ENCODE measurements at regions not wholly inside any gene's neighbourhood (a gene's known extent, or its start where the extent isn't known, plus 50 kb on each side); places are given as distances from the start of the nearest gene placed in this dataset.

GRCh38 chr14:98368221-98368620 lies 903.8 kb downstream of the BCL11B start:
- no peak for DNase-seq

- DNase-seq, result no peak
These were observed 903.1 kb downstream of the BCL11B start for GRCh38 chr14:98368916-98369315.

DNA sequence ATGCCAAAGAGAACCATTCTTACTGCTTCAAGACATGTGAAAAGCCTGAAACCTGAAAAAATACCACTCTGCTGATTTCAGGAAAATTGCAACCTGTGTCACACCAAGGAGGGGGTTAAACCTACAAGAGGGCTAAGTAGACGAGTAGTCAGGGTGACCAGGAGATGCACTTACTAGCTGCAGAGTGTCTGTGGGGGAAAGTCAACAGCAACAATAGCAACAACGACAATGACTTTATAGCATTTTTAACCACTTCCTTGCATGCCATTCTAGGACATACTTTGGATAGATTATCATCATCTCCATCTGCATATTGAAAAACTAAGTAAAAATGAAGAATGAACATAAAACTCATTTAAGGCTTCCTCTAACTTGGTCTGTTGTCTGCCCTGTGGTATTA lies 902.7 kb downstream of the BCL11B start:
- DNase-seq, result no peak

GRCh38 chr14:98370352-98370751 lies 901.6 kb downstream of the BCL11B start:
- no peak for DNase-seq

- DNase-seq, result no peak
These were observed 900.9 kb downstream of the BCL11B start for GRCh38 chr14:98371141-98371540.

DNA sequence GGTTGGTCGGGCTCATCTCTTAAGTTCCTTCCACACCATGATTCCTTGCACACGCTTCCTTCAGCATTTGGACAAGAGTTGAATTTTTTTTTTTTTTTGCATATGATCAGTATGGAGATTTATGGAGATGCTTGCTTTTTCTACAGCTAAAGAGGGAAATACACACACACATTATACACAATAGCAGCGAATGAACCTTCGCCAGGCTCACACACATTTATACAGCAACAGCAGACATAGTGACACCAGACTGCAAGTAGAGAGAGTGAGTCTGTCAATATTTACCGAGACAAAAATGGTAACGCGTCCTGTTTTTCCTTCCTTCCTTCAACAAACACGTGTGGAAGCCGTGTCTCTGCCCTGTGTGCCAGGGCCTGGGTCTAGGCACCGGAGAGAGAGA lies 897.9 kb downstream of the BCL11B start:
- DNase-seq, result no peak

GRCh38 chr14:98375566-98375965 lies 896.4 kb downstream of the BCL11B start:
- no peak for DNase-seq

- DNase-seq, result no peak
These were observed 892.2 kb downstream of the BCL11B start for GRCh38 chr14:98379830-98380229.

DNA sequence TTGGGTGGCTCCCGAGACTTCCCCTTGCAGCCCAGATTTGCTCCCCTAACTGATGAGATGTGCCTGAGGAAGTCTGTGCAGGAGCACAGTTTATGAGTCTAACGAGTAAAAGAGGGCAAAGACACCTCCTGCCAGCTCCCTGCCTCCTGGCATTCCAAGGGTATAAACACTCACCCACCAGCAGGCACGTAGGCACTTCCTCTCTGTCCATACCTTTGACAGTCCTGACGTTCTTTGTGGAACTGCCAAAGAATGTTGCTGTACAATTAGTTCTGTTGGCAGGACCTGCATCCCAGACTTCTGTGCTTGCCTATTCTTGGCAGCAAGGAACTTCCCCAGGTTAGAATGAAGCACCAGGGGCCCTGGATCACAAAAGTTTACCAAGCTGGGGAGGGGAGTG lies 889.3 kb downstream of the BCL11B start:
- no peak for DNase-seq

DNA sequence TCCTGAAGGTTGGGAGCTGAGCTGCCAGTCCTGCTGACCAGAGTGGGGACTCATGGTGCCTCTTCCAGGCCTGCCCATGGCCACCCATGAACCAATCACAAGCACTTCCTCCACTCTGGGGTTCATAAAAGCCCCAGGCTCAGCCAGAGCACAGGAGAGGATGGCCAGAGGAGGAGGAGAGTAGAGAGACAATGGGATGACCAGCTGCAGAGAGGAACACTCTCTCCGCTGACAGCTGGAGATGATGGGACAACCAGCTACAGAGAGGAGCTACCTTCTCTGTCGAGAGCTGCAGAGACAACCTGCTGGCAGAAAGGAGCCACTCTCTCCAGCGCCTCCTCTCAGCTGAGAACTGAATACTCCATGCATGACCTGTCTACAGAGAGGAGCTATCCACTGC lies 886.1 kb downstream of the BCL11B start:
- DNase-seq, result no peak

- no peak for DNase-seq
These were observed 880.9 kb downstream of the BCL11B start for GRCh38 chr14:98391061-98391460.

GRCh38 chr14:98393527-98393926 lies 878.5 kb downstream of the BCL11B start:
- DNase-seq, result no peak

DNA sequence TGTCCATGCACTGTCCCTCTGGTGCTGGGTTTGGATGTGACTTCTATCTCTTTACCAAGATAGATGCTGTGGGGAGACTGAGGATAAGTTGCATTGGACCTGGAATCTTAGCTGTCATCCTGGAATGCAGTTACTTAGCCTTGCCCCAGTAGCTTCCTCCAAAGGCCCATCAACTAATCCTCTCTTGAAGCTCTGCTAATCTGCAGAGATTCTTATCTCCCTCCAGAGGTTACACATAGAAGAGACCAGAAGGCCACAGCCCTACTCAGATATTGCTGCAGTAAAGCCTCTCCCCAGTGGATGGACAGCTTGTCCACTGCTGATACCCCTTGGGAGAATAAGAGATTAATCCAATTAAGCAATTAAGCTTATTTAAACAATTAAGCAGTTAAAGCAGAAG lies 867.2 kb downstream of the BCL11B start:
- DNase-seq, result no peak

DNA sequence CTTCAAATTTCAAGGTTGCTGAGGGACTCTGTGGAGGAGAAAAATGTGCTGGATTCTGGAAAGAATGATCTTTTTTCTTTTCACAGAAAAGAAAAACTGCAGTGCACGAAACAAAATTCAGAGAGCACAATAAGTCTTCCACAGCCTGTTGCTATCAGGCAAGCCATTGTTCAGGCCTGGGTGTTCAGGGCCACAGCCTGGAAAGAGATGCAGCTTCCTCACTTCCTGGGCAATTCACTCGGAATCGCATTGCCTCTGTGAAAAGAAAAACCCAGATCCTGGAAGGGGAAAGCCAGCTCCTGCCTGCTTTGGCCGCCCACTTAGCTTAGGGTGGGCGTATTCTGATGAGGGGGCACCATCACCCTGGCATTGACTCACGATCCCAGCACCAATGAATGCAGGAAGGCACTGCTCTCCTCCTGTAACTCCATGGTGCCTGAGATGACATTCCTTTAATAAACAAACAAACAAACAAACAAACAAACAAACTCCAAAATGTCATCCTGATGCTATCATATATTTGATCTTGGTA lies 863.9 kb downstream of the BCL11B start:
- DNase-seq, result no peak

DNA sequence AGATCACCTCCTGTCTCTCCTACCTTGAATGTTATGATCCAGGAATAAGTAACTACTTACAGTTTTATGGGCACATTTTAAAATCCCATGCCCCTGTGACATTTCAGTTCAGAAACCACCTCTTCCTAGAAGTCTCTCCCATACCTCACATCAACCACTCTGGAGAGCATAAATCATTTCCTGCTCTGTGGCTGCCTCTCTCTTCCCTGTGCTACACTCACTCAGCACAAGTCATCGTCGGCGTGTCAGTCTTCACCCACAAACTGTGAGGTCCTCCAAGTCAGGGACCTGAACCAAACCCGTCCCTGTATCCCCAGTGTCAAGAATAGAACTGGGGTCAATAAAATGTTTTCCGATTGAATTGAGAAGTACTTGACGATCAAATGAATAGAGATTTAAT lies 863.3 kb downstream of the BCL11B start:
- no peak for DNase-seq

DNA sequence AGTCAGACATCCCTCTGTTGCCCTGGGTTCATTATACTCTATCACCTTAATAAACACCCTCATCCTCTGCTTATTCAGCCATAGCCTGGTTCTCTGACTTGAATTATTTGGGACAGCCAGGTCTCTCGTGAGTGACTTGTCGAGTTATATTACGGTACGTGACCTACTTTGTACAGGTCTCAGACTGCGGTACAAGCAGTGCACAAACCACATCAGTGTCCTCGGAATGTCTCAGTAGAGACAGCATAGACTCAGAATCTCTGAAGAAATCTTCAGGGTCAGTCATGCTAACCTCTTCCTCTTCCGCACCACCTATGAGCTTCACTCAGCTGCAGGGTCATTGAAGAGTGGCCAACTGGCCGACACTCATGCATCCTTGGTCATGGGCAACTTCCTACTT lies 860.8 kb downstream of the BCL11B start:
- no peak for DNase-seq

DNA sequence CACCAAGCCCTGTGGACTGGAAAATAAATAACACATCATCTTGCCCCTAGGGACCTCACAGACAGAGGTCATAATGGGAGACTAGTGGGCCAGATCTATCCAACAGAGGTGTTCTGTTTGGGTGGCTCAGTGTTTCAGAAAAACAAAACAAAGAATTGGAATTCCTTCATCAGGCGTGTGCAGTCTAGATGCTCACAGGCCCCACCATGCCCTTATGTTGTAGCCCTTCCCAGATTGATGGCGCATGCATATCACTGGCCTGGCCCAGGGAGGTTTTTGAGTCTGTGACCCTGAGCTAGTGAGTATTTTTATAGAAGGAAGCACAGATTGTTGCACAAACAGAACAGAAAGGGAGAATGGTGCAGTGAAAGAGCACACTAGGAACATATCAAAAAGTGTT lies 859.6 kb downstream of the BCL11B start:
- no peak for DNase-seq

DNA sequence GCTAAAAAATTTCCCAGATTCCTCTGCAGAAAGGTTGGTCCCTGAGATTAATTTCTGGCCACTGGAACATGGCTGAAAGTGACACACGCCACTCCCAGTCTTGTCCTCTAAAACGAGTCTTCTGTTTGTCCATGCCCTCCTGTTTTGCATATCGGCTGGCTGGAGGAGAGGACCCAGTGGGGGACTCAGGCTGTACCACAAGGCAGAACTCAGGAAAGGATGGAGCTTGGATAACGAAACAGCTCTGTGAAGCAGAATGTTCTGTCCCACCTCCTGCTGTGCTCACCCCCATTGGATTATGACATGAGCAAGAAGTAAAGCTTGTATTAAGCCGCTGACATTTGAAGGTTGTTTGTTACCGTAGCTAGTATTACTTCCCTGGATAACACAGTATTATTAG lies 856.2 kb downstream of the BCL11B start:
- DNase-seq, result no peak

DNA sequence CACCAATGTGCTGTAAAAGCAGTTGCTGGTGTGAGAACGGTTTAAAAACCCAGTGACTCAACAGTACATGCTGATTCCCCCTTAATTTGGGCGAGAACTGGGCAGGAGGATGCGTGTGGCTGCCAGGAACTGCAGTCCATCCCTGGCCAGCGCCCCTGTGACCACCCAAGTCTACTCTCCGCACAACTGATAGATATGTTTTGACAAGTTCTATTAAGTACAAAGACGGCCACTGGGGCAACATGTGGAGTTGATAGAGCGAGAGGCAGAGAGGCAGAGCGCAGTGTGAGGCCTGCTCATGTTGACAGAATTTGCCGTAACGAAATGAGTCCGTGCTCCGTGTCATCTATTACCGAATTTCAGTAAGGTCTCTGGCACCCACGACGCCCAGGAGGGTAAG lies 855.0 kb downstream of the BCL11B start:
- no peak for DNase-seq

DNA sequence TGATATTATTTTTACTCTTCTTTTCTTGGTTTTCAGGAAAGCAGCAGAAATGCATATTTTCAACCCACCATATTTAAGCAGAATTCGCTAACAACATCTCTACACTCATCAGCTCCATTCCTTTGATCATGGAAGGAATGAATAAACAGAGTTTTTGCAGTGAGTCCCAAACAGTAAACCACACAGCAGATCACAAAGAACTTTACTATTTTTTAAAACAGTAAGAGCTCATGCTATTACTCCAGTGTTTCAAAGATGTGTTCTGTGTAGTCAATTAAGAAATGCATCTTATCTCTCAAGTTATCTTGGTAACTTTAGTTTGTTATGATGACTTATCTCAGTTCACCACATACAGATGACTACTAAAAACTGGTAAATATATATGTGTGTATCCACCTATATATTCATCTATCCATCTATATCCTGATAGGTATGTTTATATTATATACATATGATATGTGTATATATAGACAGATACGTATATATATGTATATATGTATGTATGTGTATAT lies 843.5 kb downstream of the BCL11B start:
- no peak for DNase-seq

GRCh38 chr14:98433436-98433835 lies 838.6 kb downstream of the BCL11B start:
- no peak for DNase-seq

DNA sequence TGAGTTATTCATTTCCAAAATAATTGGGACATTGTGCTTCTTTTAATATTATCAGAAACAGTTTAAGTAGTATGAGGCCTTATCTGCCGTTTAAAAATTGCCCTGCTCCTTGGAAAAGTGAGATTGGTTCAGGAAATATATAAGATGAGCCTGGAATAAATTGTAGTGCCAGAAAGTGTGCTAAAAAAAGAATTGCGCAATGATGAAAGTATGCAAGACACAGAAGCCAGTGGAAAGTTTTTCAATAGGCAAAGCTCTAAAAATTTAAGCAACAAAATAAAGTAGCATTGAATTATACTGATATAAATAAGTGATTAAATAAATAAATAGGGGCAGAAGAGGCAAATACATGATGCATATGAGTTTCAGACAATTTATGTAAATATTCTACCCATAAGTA lies 834.9 kb downstream of the BCL11B start:
- DNase-seq, result no peak

GRCh38 chr14:98444077-98444476 lies 827.9 kb downstream of the BCL11B start:
- DNase-seq, result no peak

DNA sequence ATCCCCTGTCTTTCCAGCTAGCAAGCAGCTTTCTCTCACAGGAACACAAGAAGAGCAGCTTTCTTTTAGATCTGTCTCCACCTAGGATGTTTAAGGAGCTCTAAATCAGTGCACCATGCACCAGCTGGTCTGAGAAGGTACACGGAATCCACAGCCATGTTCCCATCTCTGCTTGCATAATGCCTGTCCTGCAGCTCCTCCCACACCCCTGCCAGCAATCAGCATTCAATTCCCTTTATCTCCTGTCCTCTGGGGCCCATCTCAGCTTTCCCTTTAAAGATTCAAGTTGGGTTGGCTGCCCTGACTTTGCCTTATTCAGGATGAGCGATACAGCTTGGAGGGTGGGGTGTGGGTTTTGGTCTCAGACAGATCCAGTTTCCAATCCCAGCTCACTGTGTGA lies 826.3 kb downstream of the BCL11B start:
- DNase-seq, result no peak

DNA sequence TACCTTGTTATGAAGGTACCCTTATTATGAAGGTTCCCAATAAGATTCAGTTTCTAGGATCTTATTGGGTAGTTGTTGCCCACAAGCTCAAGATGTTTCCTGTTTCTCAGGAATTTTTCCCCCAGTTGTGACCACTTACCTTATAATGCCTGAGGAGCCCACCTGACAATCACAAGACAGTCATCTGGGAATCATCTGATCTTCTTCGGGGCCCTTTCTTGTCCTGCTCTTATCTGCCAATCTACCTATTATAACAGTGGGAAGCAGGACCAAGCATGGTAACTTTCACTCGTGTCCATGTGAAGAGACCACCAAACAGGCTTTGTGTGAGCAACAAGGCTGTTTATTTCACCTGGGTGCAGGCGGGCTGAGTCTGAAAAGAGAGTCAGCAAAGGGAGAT lies 825.5 kb downstream of the BCL11B start:
- DNase-seq, result no peak

- DNase-seq, result no peak
These were observed 815.8 kb downstream of the BCL11B start for GRCh38 chr14:98456231-98456630.
